Fibroblast of peridontal ligament (primary cell): ENCODE measurements at regions not wholly inside any gene's neighbourhood (a gene's known extent, or its start where the extent isn't known, plus 50 kb on each side); places are given as distances from the start of the nearest gene placed in this dataset.
"Not testable (repeated sequence)": the region's sequence is repeated elsewhere in the genome, so short reads cannot be mapped to it uniquely, and the experiment has no call there.

Experiments
- DNase-seq: peaks from one replicate; pipeline ENCODE4 v3.0.0-alpha.2; 2010; ENCODE audit errors: extremely low read depth

DNA sequence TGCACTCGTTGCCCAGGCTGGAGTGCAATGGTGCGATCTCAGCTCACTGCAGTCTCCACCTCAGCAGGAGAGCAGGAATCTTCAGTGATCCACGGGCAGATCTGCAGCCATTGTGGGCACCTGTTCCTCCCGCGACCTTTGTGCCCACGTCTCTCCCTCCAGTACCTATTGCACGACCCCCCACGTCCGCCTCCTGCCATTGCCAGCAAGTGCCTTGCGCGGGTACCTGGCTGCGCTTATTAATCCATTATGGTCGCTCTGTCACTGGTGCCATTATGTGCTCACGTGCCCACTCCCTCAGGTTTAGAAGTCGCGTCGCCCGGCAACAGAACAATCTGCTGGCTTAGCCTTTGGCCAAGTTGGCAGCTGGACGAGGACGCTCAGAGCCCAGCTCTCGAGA, 146.2 kb upstream of the C1QTNF3 start:
- not testable (repeated sequence) for DNase-seq

DNA sequence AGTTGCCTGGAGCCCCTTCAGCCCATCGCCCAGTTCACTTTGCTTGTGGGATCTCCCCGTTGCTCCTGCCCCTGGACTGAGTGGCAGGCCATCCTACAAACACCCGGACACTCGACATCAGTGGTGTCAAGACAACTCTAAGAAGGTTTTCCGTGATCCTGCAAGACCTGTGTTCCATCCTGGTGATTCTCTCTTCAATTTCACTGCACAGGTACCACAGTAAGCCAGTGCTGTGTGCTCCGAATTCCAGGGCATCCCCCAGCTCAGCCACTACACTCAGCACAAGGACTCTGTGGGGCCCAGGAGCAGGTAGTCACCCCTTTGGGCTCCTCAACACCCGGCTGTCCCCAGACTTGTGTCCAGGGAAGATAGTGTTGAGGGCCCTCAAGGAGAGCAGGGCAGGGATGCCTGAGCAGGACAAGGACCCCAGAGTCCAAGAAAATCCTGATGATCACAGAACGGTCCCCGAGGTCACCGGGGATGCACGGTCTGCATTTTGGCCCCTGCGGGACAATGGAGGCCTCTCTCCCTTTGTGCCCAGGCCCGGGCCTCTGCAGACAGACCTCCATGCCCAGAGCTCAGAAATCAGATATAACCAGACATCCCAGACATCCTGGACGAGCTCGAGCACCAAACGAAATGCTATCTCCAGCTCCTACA, 146.9 kb upstream of the C1QTNF3 start:
- not testable (repeated sequence) for DNase-seq

DNA sequence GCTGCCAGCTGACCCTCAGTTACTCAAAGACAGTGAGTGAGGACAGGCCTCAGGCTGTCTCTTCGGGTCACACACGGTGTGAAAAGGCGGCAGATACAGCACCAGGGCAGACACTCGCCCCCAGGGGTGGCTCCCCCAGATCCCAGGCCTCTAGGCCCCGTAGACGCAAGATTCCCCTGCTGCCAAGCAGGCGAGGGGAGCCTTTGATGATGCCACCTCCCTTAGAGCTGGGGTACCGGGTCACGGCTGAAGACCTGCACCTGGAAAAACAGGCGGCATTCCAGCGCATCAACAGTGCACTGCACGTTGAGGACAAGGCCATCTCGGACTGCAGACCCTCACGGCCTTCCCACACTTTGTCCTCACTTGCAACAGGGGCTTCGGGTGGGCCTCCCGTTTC, 147.5 kb upstream of the C1QTNF3 start:
- DNase-seq = not testable (repeated sequence)

DNA sequence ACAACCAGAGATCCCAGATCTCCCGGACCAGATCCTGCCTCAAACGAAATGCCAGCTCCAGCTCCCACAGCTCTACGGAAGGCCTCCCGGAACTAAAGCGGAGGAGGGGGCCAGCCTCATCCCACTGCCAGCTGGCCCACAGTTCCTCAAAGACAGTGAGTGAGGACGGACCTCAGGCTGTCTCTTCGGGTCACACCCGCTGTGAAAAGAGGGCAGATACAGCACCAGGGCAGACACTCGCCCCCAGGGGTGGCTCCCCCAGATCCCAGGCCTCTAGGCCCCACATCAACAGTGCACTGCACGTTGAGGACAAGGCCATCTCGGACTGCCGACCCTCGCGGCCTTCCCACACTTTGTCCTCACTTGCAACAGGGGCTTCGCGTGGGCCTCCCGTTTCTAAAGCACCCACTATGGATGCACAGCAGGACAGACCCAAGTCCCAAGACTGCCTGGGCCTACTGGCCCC, 148.3 kb upstream of the C1QTNF3 start:
- DNase-seq = not testable (repeated sequence)

DNA sequence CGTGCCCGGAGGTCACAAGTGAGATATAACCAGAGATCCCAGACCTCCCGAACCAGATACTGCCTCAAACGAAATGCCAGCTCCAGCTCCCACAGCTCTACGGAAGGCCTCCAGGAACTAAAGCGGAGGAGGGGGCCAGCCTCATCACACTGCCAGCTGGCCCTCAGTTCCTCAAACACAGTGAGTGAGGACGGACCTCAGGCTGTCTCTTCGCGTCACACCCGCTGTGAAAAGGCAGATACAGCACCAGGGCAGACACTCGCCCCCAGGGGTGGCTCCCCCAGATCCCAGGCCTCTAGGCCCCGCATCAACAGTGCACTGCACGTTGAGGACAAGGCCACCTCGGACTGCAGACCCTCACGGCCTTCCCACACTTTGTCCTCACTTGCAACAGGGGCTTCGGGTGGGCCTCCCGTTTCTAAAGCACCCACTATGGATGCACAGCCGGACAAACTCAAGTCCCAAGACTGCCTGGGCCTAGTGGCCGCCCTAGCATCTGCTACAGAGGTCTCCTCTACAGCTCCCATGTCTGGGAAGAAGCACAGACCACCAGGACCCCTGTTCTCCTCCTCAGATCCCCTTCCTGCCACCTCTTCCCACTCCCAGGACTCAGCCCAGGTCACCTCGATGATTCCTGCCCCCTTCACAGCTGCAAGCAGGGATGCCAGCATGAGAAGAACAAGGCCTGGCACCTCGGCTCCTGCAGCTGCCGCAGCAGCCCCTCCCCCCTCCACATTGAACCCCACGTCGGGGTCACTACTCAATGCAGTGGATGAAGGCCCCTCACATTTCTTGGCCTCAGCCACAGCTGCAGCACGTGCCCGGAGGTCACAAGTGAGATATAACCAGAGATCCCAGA, 149.3 kb upstream of the C1QTNF3 start:
- not testable (repeated sequence) for DNase-seq

DNA sequence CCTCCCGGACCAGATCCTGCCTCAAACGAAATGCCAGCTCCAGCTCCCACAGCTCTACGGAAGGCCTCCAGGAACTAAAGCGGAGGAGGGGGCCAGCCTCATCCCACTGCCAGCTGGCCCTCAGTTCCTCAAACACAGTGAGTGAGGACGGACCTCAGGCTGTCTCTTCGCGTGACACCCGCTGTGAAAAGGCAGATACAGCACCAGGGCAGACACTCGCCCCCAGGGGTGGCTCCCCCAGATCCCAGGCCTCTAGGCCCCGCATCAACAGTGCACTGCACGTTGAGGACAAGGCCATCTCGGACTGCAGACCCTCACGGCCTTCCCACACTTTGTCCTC, 149.9 kb upstream of the C1QTNF3 start:
- not testable (repeated sequence) for DNase-seq

DNA sequence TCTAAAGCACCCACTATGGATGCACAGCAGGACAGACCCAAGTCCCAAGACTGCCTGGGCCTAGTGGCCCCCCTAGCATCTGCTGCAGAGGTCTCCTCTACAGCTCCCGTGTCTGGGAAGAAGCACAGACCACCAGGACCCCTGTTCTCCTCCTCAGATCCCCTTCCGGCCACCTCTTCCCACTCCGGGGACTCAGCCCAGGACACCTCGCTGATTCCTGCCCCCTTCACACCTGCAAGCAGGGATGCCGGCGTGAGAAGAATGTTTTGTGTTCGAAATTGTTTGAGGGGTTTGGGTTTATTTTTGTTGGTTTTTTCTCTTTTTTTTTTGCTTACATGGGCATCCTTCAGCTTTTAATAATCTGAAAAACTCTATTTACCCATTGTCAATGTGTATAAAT, 150.3 kb upstream of the C1QTNF3 start:
- not testable (repeated sequence) for DNase-seq

DNA sequence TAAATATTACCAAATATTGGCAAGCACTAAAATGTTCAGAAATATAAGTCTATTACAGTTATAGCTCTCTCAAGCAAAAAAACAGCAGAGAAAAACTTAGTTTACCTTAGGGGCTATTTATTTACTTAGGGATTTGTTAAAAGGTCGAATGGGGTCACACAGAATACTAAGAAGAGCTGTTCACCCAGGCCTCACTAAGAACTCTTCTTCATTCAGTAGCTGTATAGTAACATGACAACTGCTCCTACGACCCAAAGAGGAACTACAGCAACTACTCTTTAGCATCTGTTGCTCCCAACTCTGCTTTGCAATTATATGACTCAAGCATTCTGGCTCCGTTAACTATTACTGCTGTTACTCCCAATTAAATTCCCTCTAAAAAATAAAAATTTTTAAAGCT, 150.8 kb upstream of the C1QTNF3 start:
- DNase-seq = peak; percentile 36

DNA sequence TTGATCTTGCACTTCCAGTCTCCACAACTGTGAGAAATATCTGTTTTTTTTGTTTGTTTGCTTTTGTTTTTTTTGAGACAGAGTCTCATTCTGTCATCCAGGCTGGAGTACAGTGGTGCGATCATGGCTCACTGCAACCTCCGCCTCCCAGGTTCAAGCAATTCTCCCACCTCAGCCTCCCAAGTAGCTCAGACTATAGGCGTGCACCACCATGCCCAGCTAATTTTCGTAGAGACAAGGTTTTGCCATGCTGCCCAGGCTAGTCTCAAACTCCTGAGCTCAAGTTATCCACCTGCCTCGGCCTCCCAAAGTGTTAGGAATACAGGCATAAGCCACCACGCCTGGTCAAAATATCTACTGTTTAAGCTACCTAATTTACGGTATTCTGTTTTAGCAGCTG, 153.1 kb upstream of the C1QTNF3 start:
- not testable (repeated sequence) for DNase-seq

DNA sequence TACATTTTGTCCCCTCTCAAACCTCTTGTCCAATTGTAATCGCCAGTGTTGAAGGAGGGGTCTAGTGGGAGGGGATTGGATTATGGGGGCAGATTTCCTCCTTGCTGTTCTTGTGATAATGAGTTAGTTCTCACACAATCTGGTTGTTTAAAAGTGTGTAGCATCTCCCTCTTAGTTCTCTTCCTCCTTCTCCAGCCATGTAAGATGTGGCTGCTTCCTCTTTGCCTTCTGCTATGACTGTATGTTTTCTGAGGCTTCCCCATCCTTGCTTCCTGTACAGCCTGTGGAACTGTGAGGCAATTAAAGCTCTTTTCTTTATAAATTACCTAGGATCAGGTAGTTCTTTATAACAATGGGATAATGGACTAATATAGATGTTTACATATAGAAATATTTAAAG, 162.3 kb upstream of the C1QTNF3 start:
- DNase-seq = not testable (repeated sequence)

DNA sequence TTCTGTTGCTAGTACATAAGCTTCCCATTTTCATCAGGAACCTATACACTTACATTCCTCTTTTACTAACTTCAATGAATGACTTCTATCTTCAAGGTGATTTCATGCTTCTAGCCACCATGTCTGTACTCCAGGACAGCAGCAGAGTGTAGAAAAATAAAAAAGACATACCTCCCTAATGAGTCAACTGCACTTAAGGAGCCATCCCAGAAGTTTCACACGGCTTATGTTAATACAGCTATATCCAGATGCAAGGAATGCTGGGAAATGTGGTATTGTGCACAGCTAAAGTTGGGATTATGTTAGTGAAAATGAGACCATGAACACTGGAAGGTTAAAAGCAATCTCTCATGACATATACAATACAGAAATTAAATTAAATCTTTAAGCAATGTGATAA, 174.4 kb upstream of the C1QTNF3 start:
- peak; percentile 23 for DNase-seq

DNA sequence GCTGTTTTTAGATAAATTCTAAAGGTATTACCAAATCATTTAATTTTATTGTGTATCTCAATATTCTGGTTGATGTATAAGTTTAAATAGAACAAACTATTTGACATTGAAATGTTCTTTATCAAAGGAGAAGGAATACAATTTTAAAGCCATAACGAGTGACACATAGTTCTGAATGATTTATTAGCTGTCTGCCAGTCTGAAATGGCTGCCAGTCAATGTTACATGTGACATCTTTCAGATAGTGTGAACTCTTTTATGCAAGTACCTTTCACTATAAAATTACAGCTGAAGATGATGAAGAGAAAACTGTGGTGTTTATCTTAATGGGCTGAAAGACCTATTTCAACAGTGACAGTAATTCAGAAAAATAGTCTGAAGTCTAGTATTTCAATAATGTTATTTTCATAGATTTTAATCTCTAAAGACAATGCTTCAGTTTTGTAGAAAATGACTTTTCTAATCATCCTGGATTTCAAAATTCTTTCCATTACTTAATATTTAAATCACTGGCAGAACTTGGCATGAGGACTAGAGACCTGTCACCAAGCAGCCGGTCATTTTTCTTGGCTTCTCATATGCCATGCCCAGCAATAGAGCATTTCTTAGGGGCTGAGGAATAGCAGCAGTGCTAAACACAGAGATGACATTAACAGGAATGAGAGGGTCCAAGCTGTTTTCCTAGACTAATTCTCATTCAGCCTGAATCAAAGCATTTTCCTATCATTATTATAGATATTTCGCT, 178.5 kb upstream of the C1QTNF3 start:
- not testable (repeated sequence) for DNase-seq

DNA sequence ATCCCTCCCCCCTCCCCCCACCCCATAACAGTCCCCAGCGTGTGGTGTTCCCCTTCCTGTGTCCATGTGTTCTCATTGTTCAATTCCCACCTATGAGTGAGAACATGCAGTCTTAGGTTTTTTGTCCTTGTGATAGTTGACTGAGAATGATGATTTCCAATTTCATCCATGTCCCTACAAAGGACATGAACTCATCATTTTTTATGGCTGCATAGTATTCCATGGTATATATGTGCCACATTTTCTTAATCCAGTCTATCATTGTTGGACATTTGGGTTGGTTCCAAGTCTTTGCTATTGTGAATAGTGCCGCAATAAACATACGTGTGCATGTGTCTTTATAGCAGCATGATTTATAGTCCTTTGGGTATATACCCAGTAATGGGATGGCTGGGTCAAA, 180.1 kb upstream of the C1QTNF3 start:
- not testable (repeated sequence) for DNase-seq

DNA sequence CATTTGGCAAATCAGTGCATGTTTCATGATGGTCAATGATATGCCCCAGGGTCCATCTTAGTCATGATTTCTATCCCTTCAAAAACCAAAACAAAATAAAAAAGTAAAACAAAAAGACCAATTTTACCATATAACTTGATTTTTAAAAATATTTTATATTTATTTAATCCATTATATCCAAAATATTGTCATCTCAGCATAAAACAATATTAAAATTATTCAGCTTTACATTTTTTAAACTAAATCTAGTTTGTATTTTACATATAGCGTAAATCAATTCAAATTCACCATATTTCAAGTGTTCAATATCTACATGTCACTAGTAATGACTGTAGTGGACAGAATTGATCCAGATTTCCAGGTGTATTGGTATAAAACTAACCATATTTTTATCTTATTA, 187.4 kb upstream of the C1QTNF3 start:
- DNase-seq = not testable (repeated sequence)

DNA sequence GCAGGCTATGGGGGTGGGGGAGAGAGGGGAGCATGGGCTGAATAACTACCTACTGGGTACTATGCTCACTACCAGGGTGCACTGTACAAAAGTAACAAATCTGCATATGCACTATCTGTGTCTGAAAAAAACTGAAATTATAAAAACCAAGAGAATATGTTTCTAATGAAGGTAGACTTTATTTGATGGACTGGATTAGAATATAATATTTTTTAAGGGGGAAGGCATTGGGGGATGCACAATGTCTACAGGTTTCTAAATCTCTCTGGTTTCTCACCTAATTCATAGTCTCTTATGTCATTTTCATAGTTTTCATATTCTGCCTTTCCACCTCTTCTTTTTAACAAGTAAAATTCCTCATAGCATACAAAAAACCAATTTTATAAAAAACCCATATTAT, 200.8 kb upstream of the C1QTNF3 start:
- DNase-seq = not testable (repeated sequence)

DNA sequence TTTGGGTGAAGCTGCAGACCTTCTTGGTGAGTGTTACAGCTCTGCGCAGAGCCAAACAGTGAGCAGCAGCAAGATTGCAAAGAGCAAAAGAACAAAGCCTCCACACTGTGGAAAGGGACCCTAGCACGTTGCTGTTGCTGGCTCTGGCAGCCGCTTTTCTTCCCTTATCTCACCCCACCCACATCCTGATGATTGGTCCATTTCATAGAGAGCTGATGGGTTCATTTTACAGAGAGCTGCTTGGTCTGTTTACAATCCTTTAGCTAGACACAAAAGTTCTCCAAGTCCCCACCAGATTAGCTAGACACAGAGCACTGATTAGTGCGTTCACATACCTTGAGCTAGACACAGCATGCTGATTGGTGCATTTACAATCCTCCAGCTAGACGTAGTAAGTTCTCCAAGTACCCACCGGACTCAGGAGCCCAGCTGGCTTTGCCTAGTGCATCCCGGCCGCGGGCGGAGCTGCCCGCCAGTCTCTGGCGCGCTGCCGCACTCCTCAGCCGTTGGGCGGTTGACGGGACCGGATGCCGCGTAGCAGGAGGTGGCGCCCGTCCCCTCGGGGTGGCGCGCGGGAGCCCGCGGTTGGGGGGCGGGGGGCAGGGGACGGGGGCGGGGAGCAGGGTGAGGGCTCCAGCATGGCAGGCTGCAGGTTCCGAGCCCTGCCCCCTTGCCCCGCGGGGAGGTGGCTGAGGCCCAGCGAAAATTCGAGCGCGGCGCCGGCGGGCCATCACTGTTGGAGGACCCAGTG, 201.4 kb upstream of the C1QTNF3 start:
- DNase-seq = peak; percentile 53

DNA sequence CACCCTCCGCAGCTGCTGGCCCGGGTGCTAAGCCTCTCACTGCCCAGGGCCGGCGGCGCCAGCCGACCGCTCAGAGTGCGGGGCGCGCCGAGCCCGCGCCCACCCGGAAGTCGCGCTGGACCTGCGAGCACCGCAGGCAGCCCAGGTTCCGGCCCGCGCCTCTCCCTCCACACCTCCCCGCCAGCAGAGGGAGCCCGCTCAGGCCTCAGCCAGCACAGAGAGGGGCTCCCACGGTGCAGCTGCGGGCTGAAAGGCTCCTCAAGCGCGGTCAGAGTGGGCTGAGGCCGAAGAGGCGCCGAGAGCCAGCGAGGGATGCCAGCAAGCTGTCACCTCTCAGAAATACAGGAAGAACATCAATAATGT, 202.0 kb upstream of the C1QTNF3 start:
- not testable (repeated sequence) for DNase-seq

DNA sequence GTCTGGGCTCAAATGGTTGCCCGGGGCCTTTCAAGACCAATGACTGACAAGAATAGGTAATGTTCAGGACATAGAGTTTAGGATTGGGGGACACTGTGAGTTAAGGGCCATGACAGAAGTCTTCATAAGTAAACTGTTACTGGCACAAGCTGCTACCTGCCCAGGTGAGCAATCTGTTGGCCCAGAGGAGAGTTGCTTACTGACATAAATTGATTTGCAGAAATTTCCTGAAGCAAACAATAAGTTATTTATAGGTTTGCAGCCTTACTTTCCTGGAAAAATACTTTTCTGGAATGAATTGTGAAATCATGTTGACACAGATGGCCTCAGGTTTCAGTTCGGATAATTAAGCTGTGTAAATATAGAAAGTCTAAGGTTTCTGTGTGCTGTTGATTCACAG, 202.8 kb upstream of the C1QTNF3 start:
- DNase-seq = peak; percentile 62

DNA sequence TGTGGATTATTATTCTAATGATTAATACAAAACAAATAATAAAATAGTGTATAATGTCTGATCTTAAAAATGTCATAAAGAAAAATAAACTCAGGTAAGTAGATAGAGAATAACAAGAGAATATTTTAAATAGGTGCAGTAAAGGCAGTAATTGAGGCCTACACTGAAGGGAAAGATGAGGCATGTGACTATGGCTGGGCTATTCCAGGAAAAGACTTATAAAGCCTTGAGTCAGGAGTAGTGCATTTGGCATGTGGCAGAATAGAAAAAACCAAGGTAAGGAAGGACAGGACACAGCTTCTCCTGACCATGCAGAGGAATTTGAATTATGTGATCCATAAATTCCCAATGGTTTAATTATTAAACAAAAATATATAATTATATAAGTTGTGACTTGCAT, 215.6 kb upstream of the C1QTNF3 start:
- not testable (repeated sequence) for DNase-seq

DNA sequence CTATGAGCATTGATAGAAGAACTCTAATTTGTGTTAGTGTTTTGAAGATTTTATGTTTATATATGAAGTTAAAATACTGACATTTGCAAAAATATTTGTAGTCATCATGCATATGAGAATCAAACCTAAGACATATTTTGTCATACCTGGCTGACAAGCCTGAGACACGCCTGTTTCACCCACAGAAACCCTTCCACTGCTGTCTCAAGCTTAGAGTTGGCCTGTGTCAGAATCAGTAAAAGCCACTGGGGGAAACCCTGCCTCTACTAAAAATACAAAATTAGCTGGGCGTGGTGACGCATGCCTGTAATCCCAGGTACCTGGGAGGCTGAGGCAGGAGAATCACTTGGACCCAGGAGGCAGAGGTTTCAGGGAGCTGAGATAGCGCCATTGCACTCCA, 218.0 kb upstream of the C1QTNF3 start:
- not testable (repeated sequence) for DNase-seq

DNA sequence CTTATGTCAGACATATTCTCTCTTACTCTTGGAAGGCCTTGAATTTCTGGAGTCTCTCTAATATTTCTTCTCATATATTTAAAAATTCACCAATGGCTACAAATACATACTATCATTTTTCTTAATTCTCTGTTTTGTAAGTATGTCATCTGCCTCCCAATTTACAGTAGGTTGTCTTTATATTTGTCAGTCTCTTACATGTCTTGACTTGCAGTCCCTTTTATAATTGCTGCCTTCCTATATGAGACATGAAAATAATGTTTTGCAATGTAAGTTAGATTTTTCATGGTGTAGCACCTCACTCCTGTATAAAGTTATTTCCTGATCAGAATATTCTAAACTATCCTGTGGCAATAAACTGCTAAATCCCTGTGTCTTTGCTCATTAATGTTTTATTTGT, 223.1 kb upstream of the C1QTNF3 start:
- not testable (repeated sequence) for DNase-seq

DNA sequence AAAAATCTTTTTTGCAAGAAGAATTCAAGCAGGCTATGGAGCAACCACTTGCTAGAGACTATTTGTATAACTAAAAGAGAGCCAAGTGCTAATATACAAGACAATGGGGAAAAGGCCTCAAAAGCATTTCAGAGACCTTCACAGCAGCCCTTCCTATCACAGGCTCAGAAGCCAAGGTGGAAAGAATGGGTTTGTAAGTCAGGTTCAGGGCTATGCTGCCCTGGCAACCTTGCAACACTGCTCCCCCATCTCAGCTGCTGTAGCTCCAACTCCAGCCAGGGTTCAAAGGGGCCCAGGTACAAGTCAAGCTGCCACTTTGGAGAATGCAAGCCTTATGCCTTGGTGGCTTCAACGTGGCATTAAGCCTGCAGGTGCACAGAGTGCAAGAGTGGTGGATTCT, 253.7 kb upstream of the C1QTNF3 start:
- not testable (repeated sequence) for DNase-seq
